Caki2 (cell line): ENCODE measurements at regions not wholly inside any gene's neighbourhood (a gene's known extent, or its start where the extent isn't known, plus 50 kb on each side); places are given as distances from the start of the nearest gene placed in this dataset.
"Not testable (repeated sequence)": the region's sequence is repeated elsewhere in the genome, so short reads cannot be mapped to it uniquely, and the experiment has no call there.

ENCODE experiments used
- DNase-seq: peaks from one replicate; pipeline ENCODE4 v3.0.0-alpha.2; 2015; ENCODE audit warnings: low read depth
- in situ Hi-C: cut with HindIII; loops from 2 replicates; pipeline ENCODE4 v1.10.0; 2016; ENCODE audit warnings: low sequenced_read_pairs, low pct_unique_long_range_greater_than_20kb, mixed read lengths

GRCh38 chr2:111375320-111375883, 254.7 kb downstream of the BCL2L11 start:
- DNase-seq, in situ Hi-C loops: not testable (repeated sequence)

- DNase-seq, in situ Hi-C loops: not testable (repeated sequence)
Measured at GRCh38 chr2:111376272-111376970, 255.7 kb downstream of the BCL2L11 start.

GRCh38 chr2:111376971-111377352, 256.2 kb downstream of the BCL2L11 start:
- in situ Hi-C loops, DNase-seq: not testable (repeated sequence)

- DNase-seq, in situ Hi-C loops: not testable (repeated sequence)
Measured at GRCh38 chr2:111377386-111377959, 256.8 kb downstream of the BCL2L11 start.

GRCh38 chr2:111378348-111378747, 257.6 kb downstream of the BCL2L11 start:
- in situ Hi-C loops, DNase-seq: not testable (repeated sequence)

GRCh38 chr2:111380733-111381439, 260.2 kb downstream of the BCL2L11 start:
- in situ Hi-C loops, DNase-seq: not testable (repeated sequence)

- not testable (repeated sequence) for DNase-seq
Measured at GRCh38 chr2:111381530-111382306, 261.0 kb downstream of the BCL2L11 start.

GRCh38 chr2:111382507-111382906, 261.8 kb downstream of the BCL2L11 start:
- in situ Hi-C loops: not testable (repeated sequence)

More at GRCh38 chr2:111381530-111382306, 261.0 kb downstream of the BCL2L11 start:
- in situ Hi-C loops: not testable (repeated sequence)

GRCh38 chr2:111383311-111383710, 262.6 kb downstream of the BCL2L11 start:
- in situ Hi-C loops, DNase-seq: not testable (repeated sequence)

More at GRCh38 chr2:111382507-111382906, 261.8 kb downstream of the BCL2L11 start:
- not testable (repeated sequence) for DNase-seq

- not testable (repeated sequence) for DNase-seq
Measured at GRCh38 chr2:111385226-111385957, 264.7 kb downstream of the BCL2L11 start.

GRCh38 chr2:111390605-111391004, 269.9 kb downstream of the BCL2L11 start:
- in situ Hi-C loops, DNase-seq: not testable (repeated sequence)

More at GRCh38 chr2:111385226-111385957, 264.7 kb downstream of the BCL2L11 start:
- in situ Hi-C loops: not testable (repeated sequence)

GRCh38 chr2:111395350-111396128, 274.8 kb downstream of the BCL2L11 start:
- in situ Hi-C loops, DNase-seq: not testable (repeated sequence)

GRCh38 chr2:111400598-111401253, 280.0 kb downstream of the BCL2L11 start:
- DNase-seq, in situ Hi-C loops: not testable (repeated sequence)

- in situ Hi-C loops, DNase-seq: not testable (repeated sequence)
Measured at GRCh38 chr2:111401270-111402140, 280.8 kb downstream of the BCL2L11 start.

- DNase-seq, in situ Hi-C loops: not testable (repeated sequence)
Measured at GRCh38 chr2:111402450-111402849, 281.7 kb downstream of the BCL2L11 start.
